ENCODE measurements at regions not wholly inside any gene's neighbourhood (a gene's known extent, or its start where the extent isn't known, plus 50 kb on each side); places are given as distances from the start of the nearest gene placed in this dataset.

- no peak for TF ChIP-seq CTCF (IDR thresholded peaks at IDR 0.05; ENCODE audit: insufficient read depth, low read length)
- no peak for DNase-seq (ENCODE audit: low read depth)
- no peak overlapping the region for H3K4me3 ChIP-seq (ENCODE audit: low read depth, low read length)
These were observed 792.3 kb downstream of the CDH8 start for GRCh38 chr16:61243954-61244353.

- no peak for TF ChIP-seq CTCF (IDR thresholded peaks at IDR 0.05; ENCODE audit: insufficient read depth, low read length)
- no peak overlapping the region for H3K4me3 ChIP-seq (ENCODE audit: low read depth, low read length)
- no peak for DNase-seq (ENCODE audit: low read depth)
These were observed 798.3 kb downstream of the CDH8 start for GRCh38 chr16:61237884-61238485.

- TF ChIP-seq CTCF (IDR thresholded peaks at IDR 0.05; ENCODE audit: insufficient read depth, low read length): no peak
- no peak for DNase-seq (ENCODE audit: low read depth)
- H3K4me3 ChIP-seq (ENCODE audit: low read depth, low read length): no peak overlapping the region
These were observed 802.5 kb downstream of the CDH8 start for GRCh38 chr16:61233713-61234112.

GRCh38 chr16:61228371-61228770, 807.9 kb downstream of the CDH8 start:
- no peak overlapping the region for H3K4me3 ChIP-seq (ENCODE audit: low read depth, low read length)
- DNase-seq (ENCODE audit: low read depth): no peak
- TF ChIP-seq CTCF (IDR thresholded peaks at IDR 0.05; ENCODE audit: insufficient read depth, low read length): no peak

GRCh38 chr16:61215605-61216004, 820.6 kb downstream of the CDH8 start:
- no peak for DNase-seq (ENCODE audit: low read depth)
- H3K4me3 ChIP-seq (ENCODE audit: low read depth, low read length): no peak overlapping the region
- no peak for TF ChIP-seq CTCF (IDR thresholded peaks at IDR 0.05; ENCODE audit: insufficient read depth, low read length)

GRCh38 chr16:61214780-61215179, 821.5 kb downstream of the CDH8 start:
- TF ChIP-seq CTCF (IDR thresholded peaks at IDR 0.05; ENCODE audit: insufficient read depth, low read length): no peak
- DNase-seq (ENCODE audit: low read depth): no peak
- H3K4me3 ChIP-seq (ENCODE audit: low read depth, low read length): no peak overlapping the region

GRCh38 chr16:61210076-61210475, 826.2 kb downstream of the CDH8 start:
- no peak for DNase-seq (ENCODE audit: low read depth)
- no peak overlapping the region for H3K4me3 ChIP-seq (ENCODE audit: low read depth, low read length)
- TF ChIP-seq CTCF (IDR thresholded peaks at IDR 0.05; ENCODE audit: insufficient read depth, low read length): no peak
